WTC11 (cell line): ENCODE measurements at regions not wholly inside any gene's neighbourhood (a gene's known extent, or its start where the extent isn't known, plus 50 kb on each side); places are given as distances from the start of the nearest gene placed in this dataset.

Source experiments
- CBFB ChIP-seq: sonication (generic); formaldehyde crosslinking; IDR thresholded peaks from 2 replicates; pipeline ENCODE4 v1.8.1; 2022; ENCODE audit warnings: mild to moderate bottlenecking, low read depth, missing genetic modification reagents
- IRF2 ChIP-seq: sonication (generic); formaldehyde crosslinking; IDR thresholded peaks from 2 replicates; pipeline ENCODE4 v1.8.0; 2022; ENCODE audit warnings: low read depth, missing genetic modification reagents, borderline replicate concordance
- MYBL2 ChIP-seq: sonication (generic); formaldehyde crosslinking; IDR thresholded peaks from 2 replicates; pipeline ENCODE4 v1.8.1; 2023; ENCODE audit warnings: mild to moderate bottlenecking, moderate library complexity, missing genetic modification reagents
- NFE2L1 ChIP-seq: sonication (generic); formaldehyde crosslinking; IDR thresholded peaks from 2 replicates; pipeline ENCODE4 v1.8.1; 2023; ENCODE audit warnings: missing genetic modification reagents
- TEAD4 ChIP-seq: sonication (generic); formaldehyde crosslinking; IDR thresholded peaks from 2 replicates; pipeline ENCODE4 v1.8.0; 2022; ENCODE audit warnings: mild to moderate bottlenecking, missing genetic modification reagents
- TF ChIP-seq, protein P1 (sequence below): fragments of 200-600 bp; IDR thresholded peaks from 2 replicates; pipeline ENCODE4 v1.8.0; 2022; ENCODE audit warnings: antibody characterized with exemption
- TF ChIP-seq, protein P2 (sequence below): sonication (generic); formaldehyde crosslinking; IDR thresholded peaks from 2 replicates; pipeline ENCODE4 v1.8.0; 2022; ENCODE audit warnings: missing genetic modification reagents
- TF ChIP-seq, protein P3 (sequence below): fragments of 250-450 bp; sonication (Bioruptor Pico); IDR thresholded peaks from 2 replicates; pipeline ENCODE4 v1.9.0; 2021; ENCODE audit warnings: mild to moderate bottlenecking

DNA sequence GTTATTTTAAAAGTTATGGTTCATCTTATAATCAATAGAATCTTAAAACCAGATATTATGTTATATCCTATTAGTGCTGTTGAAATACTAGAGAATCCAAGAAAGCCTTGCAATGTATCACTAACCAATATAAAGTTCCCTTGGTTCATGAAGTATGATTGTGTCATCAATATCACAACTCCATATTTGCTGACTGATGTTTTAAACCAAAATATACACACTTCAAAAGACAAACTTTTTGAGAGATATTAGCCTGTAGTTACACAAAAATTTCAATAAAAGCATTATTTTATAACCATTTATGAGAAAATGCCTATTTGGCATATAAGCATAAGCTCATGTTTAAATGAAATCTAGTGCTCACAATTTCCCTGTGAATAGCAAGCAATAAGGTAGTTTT is 198.6 kb downstream of the CENPC start:
- TF ChIP-seq, protein P1, sequence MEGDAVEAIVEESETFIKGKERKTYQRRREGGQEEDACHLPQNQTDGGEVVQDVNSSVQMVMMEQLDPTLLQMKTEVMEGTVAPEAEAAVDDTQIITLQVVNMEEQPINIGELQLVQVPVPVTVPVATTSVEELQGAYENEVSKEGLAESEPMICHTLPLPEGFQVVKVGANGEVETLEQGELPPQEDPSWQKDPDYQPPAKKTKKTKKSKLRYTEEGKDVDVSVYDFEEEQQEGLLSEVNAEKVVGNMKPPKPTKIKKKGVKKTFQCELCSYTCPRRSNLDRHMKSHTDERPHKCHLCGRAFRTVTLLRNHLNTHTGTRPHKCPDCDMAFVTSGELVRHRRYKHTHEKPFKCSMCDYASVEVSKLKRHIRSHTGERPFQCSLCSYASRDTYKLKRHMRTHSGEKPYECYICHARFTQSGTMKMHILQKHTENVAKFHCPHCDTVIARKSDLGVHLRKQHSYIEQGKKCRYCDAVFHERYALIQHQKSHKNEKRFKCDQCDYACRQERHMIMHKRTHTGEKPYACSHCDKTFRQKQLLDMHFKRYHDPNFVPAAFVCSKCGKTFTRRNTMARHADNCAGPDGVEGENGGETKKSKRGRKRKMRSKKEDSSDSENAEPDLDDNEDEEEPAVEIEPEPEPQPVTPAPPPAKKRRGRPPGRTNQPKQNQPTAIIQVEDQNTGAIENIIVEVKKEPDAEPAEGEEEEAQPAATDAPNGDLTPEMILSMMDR: no peak
- TF ChIP-seq IRF2 (CRISPR knock-in tag) (no peak), MYBL2 (CRISPR knock-in tag) (no peak), NFE2L1 (CRISPR knock-in tag) (no peak), TEAD4 (no peak), CBFB (CRISPR knock-in tag) (no peak)
- TF ChIP-seq, protein P2, sequence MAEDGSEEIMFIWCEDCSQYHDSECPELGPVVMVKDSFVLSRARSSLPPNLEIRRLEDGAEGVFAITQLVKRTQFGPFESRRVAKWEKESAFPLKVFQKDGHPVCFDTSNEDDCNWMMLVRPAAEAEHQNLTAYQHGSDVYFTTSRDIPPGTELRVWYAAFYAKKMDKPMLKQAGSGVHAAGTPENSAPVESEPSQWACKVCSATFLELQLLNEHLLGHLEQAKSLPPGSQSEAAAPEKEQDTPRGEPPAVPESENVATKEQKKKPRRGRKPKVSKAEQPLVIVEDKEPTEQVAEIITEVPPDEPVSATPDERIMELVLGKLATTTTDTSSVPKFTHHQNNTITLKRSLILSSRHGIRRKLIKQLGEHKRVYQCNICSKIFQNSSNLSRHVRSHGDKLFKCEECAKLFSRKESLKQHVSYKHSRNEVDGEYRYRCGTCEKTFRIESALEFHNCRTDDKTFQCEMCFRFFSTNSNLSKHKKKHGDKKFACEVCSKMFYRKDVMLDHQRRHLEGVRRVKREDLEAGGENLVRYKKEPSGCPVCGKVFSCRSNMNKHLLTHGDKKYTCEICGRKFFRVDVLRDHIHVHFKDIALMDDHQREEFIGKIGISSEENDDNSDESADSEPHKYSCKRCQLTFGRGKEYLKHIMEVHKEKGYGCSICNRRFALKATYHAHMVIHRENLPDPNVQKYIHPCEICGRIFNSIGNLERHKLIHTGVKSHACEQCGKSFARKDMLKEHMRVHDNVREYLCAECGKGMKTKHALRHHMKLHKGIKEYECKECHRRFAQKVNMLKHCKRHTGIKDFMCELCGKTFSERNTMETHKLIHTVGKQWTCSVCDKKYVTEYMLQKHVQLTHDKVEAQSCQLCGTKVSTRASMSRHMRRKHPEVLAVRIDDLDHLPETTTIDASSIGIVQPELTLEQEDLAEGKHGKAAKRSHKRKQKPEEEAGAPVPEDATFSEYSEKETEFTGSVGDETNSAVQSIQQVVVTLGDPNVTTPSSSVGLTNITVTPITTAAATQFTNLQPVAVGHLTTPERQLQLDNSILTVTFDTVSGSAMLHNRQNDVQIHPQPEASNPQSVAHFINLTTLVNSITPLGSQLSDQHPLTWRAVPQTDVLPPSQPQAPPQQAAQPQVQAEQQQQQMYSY (CRISPR knock-in tag): no peak
- TF ChIP-seq, protein P3, sequence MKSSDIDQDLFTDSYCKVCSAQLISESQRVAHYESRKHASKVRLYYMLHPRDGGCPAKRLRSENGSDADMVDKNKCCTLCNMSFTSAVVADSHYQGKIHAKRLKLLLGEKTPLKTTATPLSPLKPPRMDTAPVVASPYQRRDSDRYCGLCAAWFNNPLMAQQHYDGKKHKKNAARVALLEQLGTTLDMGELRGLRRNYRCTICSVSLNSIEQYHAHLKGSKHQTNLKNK: no peak
